Activated CD8-positive, alpha-beta T cell treated with anti-CD3 and anti-CD28 coated beads for 36 hours (primary cell): ENCODE measurements at regions not wholly inside any gene's neighbourhood (a gene's known extent, or its start where the extent isn't known, plus 50 kb on each side); places are given as distances from the start of the nearest gene placed in this dataset.

ENCODE experiments used
- ATAC-seq: fragments of 200-7000 bp; cut with Tn5 transposase; one replicate; pipeline ENCODE4 v1.10.0; 2021; ENCODE audit warnings: mild to moderate bottlenecking, moderate library complexity
- CTCF ChIA-PET: fragments of 350-600 bp; sonication (Branson Sonifier 250); formaldehyde crosslinking; loops from one replicate; lab custom pipeline; 2021; ENCODE audit warnings: antibody characterized with exemption; lab: Charles Lee
- POLR2A ChIA-PET: fragments of 350-600 bp; sonication (Branson Sonifier 250); formaldehyde crosslinking; loops from one replicate; lab custom pipeline; 2021; ENCODE audit warnings: antibody characterized with exemption; lab: Charles Lee
- DNase-seq: peaks from one replicate; pipeline ENCODE4 v3.0.0-alpha.2; 2020
- H3K27ac Mint-ChIP-seq: one replicate; pipeline ENCODE4 v1.8.0; 2021; ENCODE audit warnings: mild to moderate bottlenecking, mixed read lengths
- H3K27me3 Mint-ChIP-seq: one replicate; pipeline ENCODE4 v1.8.0; 2021; ENCODE audit warnings: mixed read lengths
- H3K36me3 Mint-ChIP-seq: one replicate; pipeline ENCODE4 v1.8.0; 2021; ENCODE audit warnings: low read depth, mixed read lengths
- H3K4me1 Mint-ChIP-seq: one replicate; pipeline ENCODE4 v1.8.0; 2021; ENCODE audit warnings: low read depth, mixed read lengths
- H3K4me3 Mint-ChIP-seq: one replicate; pipeline ENCODE4 v1.8.0; 2021; ENCODE audit warnings: mild to moderate bottlenecking, moderate library complexity, mixed read lengths
- H3K9me3 Mint-ChIP-seq: one replicate; pipeline ENCODE4 v1.8.0; 2021; ENCODE audit warnings: mixed read lengths
- intact Hi-C: fragments of 100-400 bp; cut with micrococcal nuclease; formaldehyde crosslinking; loops from one replicate; pipeline ENCODE4 v1.10.0; 2022
- TF ChIP-seq, protein P1 (sequence below): fragments of 200-600 bp; IDR thresholded peaks from one replicate; pipeline ENCODE4 v1.8.0; 2022; ENCODE audit warnings: antibody characterized with exemption, mild to moderate bottlenecking

DNA sequence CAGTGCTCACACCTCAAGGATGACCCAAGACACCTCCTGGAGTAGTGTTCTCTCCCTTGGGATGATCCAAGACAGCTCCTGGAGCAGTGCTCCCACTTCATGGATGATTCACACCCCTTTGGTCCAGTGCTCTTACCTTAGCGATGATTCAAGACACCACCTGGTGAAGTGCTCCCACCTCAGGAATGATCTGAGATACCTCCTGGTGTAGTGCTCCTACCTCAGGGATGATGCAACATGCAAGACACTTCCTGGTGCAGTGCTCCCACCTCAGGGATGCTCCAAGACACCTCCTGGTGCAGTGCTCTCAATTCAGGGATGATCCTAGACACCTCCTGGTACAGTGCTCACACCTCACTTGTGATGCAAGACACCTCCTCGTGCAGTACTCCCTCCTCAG is 123.1 kb downstream of the ASB1 start:
- no peak for ATAC-seq
- CTCF ChIA-PET, result no interaction called here
- no peaks in the 10 kb centered on the region for H3K36me3 Mint-ChIP-seq
- TF ChIP-seq, protein P1, sequence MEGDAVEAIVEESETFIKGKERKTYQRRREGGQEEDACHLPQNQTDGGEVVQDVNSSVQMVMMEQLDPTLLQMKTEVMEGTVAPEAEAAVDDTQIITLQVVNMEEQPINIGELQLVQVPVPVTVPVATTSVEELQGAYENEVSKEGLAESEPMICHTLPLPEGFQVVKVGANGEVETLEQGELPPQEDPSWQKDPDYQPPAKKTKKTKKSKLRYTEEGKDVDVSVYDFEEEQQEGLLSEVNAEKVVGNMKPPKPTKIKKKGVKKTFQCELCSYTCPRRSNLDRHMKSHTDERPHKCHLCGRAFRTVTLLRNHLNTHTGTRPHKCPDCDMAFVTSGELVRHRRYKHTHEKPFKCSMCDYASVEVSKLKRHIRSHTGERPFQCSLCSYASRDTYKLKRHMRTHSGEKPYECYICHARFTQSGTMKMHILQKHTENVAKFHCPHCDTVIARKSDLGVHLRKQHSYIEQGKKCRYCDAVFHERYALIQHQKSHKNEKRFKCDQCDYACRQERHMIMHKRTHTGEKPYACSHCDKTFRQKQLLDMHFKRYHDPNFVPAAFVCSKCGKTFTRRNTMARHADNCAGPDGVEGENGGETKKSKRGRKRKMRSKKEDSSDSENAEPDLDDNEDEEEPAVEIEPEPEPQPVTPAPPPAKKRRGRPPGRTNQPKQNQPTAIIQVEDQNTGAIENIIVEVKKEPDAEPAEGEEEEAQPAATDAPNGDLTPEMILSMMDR, result no peak
- no peak for DNase-seq
- no peak overlapping the region for H3K4me3 Mint-ChIP-seq
- H3K9me3 Mint-ChIP-seq, result peaks cover 4% of the 10 kb centered on the region
- POLR2A ChIA-PET, result no interaction called here
- no peaks in the 10 kb centered on the region for H3K4me1 Mint-ChIP-seq
- no peak overlapping the region for H3K27ac Mint-ChIP-seq
- peaks cover 16% of the 10 kb centered on the region for H3K27me3 Mint-ChIP-seq
- intact Hi-C loops, result no loop called here

DNA sequence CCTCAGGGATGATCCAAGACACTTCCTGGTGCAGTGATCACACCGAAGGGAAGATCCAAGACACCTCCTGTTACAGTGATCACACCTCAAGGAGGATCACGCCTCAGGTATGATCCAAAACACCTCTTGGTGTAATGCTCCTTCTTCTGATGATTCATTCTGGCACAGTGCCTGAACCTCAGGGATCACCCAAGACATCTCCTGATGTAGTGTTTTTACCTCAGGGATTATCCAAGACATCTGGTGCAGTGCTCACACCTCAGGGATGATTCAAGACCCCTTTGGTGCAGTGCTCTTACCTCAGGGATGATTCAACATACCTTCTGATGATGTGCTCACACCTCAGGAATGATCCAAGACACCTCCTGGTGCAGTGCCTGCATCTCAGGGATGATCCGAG is 124.4 kb downstream of the ASB1 start:
- Mint-ChIP-seq H3K27me3 (peaks cover 16% of the 10 kb centered on the region), H3K4me1 (no peaks in the 10 kb centered on the region), H3K9me3 (peaks cover 4% of the 10 kb centered on the region), H3K36me3 (no peaks in the 10 kb centered on the region), H3K27ac (no peak overlapping the region), H3K4me3 (no peak overlapping the region)
- POLR2A ChIA-PET, result no interaction called here
- ATAC-seq, result no peak
- intact Hi-C loops, result no loop called here
- TF ChIP-seq, protein P1, result no peak
- CTCF ChIA-PET, result no interaction called here
- DNase-seq, result no peak

DNA sequence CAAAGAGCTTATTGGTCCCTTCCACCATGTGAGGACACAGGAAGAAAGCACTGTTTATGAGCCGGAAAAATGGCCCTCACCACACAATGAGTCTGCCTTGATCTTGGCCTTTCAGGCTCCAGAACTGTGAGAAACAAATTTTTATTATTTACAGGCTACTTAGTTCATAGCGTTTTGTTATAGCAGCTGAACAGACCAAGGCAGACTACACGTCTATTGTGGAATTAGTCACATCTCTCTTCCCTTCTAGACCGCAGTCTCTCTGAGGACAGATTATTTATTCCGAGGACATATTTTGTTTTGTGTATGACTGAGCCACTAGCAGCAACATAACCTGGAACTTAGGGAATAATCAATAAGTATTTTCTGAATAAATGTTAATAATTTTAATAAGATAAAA is 125.5 kb downstream of the ASB1 start:
- DNase-seq, result no peak
- H3K27me3 Mint-ChIP-seq, result peaks cover 16% of the 10 kb centered on the region
- CTCF ChIA-PET, result no interaction called here

DNA sequence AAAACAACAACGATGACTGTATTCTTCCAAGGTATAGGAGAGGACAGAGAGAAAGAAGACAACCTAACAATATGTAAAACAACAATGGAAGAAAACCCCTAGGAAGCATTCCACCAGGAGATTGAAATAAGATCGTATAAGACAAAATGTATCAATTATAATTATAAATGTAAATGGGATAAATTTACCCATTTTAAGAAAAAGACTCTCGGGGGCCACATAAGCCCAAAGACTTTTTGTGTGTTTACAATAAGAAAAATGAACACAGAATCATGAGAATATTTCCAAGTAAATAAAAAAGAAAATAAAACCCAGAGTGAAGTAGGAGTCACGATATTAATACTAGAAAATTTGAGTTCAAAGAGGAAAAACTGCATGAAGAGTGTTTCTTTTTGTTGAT is 126.4 kb downstream of the ASB1 start:
- Mint-ChIP-seq H3K36me3 (no peaks in the 10 kb centered on the region), H3K4me3 (no peak overlapping the region), H3K27ac (no peak overlapping the region), H3K9me3 (peaks cover 4% of the 10 kb centered on the region), H3K4me1 (no peaks in the 10 kb centered on the region), H3K27me3 (peaks cover 14% of the 10 kb centered on the region)
- ATAC-seq (no peak), DNase-seq (no peak)
- CTCF ChIA-PET, result no interaction called here
- POLR2A ChIA-PET, result no interaction called here
- intact Hi-C loops, result no loop called here
- TF ChIP-seq, protein P1, result no peak

More for the DNA sequence above, 125.5 kb downstream of the ASB1 start:
- Mint-ChIP-seq H3K9me3 (peaks cover 4% of the 10 kb centered on the region), H3K27ac (no peak overlapping the region), H3K36me3 (no peaks in the 10 kb centered on the region), H3K4me3 (no peak overlapping the region), H3K4me1 (no peaks in the 10 kb centered on the region)
- POLR2A ChIA-PET, result no interaction called here
- TF ChIP-seq, protein P1, result no peak
- no peak for ATAC-seq
- intact Hi-C loops, result no loop called here

DNA sequence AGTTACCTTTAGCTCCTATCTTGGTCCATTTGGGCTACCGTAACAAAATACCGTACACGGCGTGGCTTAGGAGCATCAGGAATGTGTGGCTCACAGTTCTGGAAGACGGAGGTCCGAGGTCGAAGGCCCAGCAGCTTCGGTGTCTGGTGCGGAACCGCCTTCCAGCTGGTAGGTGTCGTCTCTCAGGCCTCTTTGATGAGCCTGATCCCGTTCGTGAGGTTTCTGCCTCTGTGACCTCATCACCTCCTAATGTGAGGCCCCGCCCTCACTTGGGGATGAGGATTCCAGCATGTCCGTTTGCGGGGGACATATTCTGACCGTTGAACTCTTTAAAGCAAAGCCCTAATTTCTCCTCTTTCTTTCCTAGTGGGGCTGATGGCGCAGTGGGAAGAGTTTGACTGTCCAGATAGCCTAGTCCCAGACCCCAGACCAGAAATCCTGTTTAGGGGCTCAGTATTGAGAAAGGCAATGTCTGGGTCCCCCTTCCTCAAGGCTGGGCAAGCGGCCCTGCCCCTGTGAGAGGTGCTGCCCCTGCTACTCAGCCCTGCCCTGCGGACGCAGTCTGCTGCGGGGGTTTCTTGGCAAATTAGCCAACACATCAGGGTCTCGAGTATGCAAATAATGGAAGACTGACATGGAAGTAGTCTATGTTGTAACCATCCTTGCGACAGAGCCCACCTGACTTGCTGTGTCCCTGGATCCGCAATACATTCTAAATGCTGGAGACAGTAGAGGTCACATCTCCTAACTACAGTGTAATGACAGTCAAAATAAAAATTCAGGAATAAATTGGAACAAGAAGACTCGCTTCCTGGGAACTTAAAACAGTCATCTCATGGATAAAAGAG is 128.0 kb downstream of the ASB1 start:
- Mint-ChIP-seq H3K9me3 (peaks cover 4% of the 10 kb centered on the region), H3K27ac (no peak overlapping the region), H3K27me3 (peaks cover 3% of the 10 kb centered on the region), H3K36me3 (no peaks in the 10 kb centered on the region), H3K4me1 (no peaks in the 10 kb centered on the region), H3K4me3 (no peak overlapping the region)
- intact Hi-C loops, result no loop called here
- ATAC-seq (no peak), DNase-seq (no peak)
- ChIA-PET POLR2A (no interaction called here), CTCF (no interaction called here)
- TF ChIP-seq, protein P1, result no peak
